AG09319 (cell line): ENCODE measurements at regions not wholly inside any gene's neighbourhood (a gene's known extent, or its start where the extent isn't known, plus 50 kb on each side); places are given as distances from the start of the nearest gene placed in this dataset.

Experiments used
- DNase-seq: peaks from one replicate; pipeline ENCODE4 v3.0.0-alpha.2; 2010; ENCODE audit warnings: low read depth; ENCODE audit errors: extremely low read depth
- TF ChIP-seq, protein P1 (sequence below): IDR thresholded peaks from 2 replicates; pipeline ENCODE4 v1.5.1; 2011; ENCODE audit warnings: low read depth, mild to moderate bottlenecking, inconsistent platforms, low read length, moderate library complexity

DNA sequence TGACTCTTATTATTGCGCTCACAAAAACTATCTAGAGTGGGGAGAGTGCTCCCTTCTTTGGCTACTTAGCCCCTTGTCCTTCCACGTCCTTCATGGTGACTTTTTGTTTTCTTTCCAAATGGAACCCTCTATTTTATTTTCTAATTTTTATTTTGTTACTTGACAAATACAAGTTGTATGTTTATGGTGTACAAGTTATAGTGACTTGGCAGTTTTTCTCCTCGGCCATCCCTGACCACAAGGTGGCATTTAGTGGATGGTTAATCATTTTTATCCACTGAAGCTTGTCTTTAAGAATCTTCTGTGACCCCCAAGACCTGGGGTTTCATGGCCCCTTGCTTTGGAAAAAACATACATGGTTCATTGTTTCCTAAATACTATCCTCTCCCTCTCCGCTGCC lies 70.1 kb downstream of the NKX2-1 start:
- TF ChIP-seq, protein P1, sequence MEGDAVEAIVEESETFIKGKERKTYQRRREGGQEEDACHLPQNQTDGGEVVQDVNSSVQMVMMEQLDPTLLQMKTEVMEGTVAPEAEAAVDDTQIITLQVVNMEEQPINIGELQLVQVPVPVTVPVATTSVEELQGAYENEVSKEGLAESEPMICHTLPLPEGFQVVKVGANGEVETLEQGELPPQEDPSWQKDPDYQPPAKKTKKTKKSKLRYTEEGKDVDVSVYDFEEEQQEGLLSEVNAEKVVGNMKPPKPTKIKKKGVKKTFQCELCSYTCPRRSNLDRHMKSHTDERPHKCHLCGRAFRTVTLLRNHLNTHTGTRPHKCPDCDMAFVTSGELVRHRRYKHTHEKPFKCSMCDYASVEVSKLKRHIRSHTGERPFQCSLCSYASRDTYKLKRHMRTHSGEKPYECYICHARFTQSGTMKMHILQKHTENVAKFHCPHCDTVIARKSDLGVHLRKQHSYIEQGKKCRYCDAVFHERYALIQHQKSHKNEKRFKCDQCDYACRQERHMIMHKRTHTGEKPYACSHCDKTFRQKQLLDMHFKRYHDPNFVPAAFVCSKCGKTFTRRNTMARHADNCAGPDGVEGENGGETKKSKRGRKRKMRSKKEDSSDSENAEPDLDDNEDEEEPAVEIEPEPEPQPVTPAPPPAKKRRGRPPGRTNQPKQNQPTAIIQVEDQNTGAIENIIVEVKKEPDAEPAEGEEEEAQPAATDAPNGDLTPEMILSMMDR = no peak
- no peak for DNase-seq

DNA sequence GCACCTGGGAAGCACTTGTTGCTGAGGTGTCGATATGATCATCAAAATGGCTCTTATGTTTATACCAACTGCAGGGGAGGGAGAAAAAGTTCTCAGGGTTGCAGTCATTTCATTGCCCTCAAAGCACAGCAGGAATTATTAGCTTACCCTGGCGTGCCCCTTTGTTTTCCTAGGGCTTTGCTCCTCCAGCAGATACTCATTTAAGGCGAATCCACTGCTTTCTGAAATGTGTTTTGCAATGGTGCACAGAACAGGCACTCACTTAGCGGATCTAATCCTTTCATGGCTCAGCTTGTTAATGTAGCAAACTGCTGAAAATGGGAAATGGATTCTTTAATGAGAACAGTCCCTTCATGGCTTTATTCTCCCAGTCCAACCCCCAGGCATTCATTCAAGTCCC lies 76.7 kb downstream of the NKX2-1 start:
- DNase-seq = no peak
- TF ChIP-seq, protein P1 = no peak

DNA sequence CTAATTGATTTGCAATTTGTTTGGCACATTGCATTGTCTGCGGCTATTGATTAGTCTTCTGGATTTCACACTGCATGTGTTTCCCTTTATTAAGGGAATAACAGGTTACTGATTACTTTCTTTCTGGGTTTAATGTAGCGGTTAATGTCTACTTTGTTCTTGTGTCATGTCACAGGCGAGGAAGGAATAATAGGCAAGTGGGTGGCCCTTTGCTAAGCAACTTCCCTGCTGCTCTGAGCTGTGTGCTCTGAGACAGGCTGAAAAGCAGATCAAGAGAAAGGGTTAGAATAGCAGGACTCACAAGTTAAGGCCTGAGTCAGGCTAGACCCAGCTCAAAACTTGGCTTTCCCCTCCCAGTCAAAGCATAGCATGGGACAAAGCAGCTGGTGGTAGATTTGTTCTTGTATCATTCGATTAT lies 77.2 kb downstream of the NKX2-1 start:
- TF ChIP-seq, protein P1 = no peak
- no peak for DNase-seq

DNA sequence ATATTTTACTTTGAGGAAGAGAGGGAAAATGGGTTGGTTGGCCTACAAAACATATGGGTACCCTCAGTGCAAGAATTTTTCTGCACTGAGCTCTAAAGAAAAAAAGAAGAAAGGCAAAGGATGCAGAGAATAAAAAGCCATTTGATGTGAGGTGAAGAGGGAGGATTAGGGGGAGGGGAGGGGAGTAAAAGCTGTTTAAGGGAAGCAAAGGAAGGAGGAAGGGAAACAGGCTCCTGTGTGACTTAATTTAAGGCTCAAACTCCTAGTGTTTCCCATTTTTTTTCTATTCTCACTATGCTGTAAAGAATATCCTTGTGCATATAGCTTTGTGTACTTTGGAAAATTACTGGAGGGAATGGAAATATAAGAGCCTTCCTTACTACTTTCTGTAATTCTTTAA lies 78.7 kb downstream of the NKX2-1 start:
- TF ChIP-seq, protein P1 = no peak
- no peak for DNase-seq

DNA sequence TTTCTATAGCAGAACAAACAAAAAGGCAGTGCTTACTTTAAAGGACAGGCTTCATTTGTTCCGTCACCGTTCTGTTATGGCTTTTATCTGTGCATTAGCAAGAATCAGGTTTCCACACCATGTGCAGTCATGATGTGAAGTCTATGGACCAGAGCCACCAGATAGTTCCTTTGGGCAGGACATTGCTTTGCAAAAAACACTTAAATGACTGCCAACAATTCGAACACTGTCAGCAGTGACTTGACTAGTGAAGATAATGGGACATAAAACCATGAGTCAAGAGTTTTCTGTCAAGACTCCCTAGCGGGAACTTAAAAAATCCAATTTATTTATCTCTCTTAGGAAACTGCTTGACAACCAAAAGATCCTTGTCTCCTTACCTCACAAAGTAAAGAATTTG lies 80.3 kb downstream of the NKX2-1 start:
- no peak for DNase-seq
- TF ChIP-seq, protein P1 = no peak

DNA sequence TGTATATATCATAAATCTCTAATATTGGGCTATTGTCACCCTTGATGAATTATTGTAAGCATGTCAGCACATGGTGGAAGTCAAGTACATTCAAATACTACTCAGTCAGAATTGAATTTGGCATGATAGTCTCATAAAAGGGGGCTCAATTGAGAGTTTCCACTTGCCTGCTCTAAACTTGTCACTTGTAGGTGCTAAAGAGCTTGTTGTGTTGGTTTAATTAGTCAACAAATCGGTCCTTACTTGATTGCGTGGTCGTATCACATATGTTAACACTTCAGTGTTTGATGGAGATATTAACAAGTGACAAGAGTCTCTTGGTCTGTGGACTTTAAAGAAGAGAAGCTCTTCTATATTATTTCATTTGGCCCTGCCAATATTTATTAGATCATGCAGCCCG lies 81.1 kb downstream of the NKX2-1 start:
- TF ChIP-seq, protein P1 = no peak
- DNase-seq = no peak

DNA sequence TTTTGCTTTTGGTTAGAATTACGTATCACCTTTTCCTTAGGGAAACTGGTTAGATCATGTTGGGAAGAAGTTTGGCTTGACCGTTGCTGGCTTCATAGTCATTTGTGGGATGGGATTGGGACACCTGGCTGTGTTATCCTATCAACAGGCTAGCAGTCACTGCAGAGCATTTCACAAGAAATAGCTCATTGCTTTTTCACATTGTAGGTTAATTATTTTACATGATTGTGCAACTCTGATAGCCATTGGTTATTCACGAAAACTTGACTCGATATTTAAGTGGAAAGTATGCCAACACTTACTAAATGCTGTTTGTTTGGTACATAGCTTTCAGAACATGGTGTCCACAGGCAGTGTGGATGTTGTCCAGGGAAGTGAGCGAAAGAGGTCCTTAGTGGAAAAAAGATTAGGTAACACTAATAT lies 89.4 kb downstream of the NKX2-1 start:
- no peak for DNase-seq
- TF ChIP-seq, protein P1 = no peak
